ENCODE measurements at regions not wholly inside any gene's neighbourhood (a gene's known extent, or its start where the extent isn't known, plus 50 kb on each side); places are given as distances from the start of the nearest gene placed in this dataset.

GRCh38 chrX:10819973-10820372 lies 199.6 kb upstream of the MID1 start:
- DNase-seq = no peak

GRCh38 chrX:10821293-10821692 lies 200.9 kb upstream of the MID1 start:
- no peak for DNase-seq

GRCh38 chrX:10828036-10828435 lies 207.7 kb upstream of the MID1 start:
- no peak for DNase-seq

GRCh38 chrX:10828640-10829039 lies 208.3 kb upstream of the MID1 start:
- DNase-seq = no peak

- DNase-seq = no peak
Measured at GRCh38 chrX:10831716-10832502, 211.5 kb upstream of the MID1 start.

- no peak for DNase-seq
Measured at GRCh38 chrX:10833299-10834169, 213.1 kb upstream of the MID1 start.

- DNase-seq = no peak
Measured at GRCh38 chrX:10841579-10841978, 221.2 kb upstream of the MID1 start.

- DNase-seq = no peak
Measured at GRCh38 chrX:10842646-10843045, 222.3 kb upstream of the MID1 start.

- no peak for DNase-seq
Measured at GRCh38 chrX:10847333-10847732, 226.9 kb upstream of the MID1 start.

GRCh38 chrX:10851809-10852208 lies 231.4 kb upstream of the MID1 start:
- DNase-seq = no peak

GRCh38 chrX:10854594-10854993 lies 234.2 kb upstream of the MID1 start:
- DNase-seq = no peak

- DNase-seq = no peak
Measured at GRCh38 chrX:10855845-10856244, 235.5 kb upstream of the MID1 start.

- no peak for DNase-seq
Measured at GRCh38 chrX:10856797-10857196, 236.4 kb upstream of the MID1 start.

- no peak for DNase-seq
Measured at GRCh38 chrX:10859353-10859752, 239.0 kb upstream of the MID1 start.

GRCh38 chrX:10875995-10876394 lies 235.1 kb upstream of the HCCS start:
- DNase-seq = no peak

- DNase-seq = no peak
Measured at GRCh38 chrX:10882484-10882883, 228.6 kb upstream of the HCCS start.

- DNase-seq = no peak
Measured at GRCh38 chrX:10884246-10884645, 226.9 kb upstream of the HCCS start.

GRCh38 chrX:10892621-10893225 lies 218.4 kb upstream of the HCCS start:
- DNase-seq = no peak

GRCh38 chrX:10893366-10893765 lies 217.8 kb upstream of the HCCS start:
- no peak for DNase-seq

- DNase-seq = no peak
Measured at GRCh38 chrX:10893976-10894375, 217.2 kb upstream of the HCCS start.

GRCh38 chrX:10897768-10898167 lies 213.4 kb upstream of the HCCS start:
- no peak for DNase-seq

- no peak for DNase-seq
Measured at GRCh38 chrX:10900585-10901289, 210.4 kb upstream of the HCCS start.

- no peak for DNase-seq
Measured at GRCh38 chrX:10901290-10901633, 209.9 kb upstream of the HCCS start.
